ENCODE measurements at regions not wholly inside any gene's neighbourhood (a gene's known extent, or its start where the extent isn't known, plus 50 kb on each side); places are given as distances from the start of the nearest gene placed in this dataset.

DNA sequence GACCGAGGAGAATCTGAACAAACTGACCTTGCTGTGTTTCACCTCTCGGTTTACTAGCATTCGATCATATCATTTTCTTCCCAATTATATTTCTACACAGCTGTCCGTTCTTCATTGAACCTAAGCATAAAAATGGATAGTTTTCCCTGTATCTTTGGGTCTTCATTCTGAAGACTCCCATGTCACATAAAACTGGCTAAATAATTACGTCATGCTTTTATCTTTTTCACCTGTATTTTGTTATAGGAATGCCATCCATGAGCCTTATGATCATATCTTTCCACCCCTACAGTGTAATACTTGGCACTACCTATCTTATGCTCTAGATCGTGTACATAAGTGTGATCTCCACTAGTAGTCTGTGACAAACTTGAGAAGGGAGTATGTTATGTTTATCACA, 456.1 kb downstream of the FGF13 start:
- TF ChIP-seq POLR2A (IDR thresholded peaks at IDR 0.05) = no peak
- TF ChIP-seq, protein P1, sequence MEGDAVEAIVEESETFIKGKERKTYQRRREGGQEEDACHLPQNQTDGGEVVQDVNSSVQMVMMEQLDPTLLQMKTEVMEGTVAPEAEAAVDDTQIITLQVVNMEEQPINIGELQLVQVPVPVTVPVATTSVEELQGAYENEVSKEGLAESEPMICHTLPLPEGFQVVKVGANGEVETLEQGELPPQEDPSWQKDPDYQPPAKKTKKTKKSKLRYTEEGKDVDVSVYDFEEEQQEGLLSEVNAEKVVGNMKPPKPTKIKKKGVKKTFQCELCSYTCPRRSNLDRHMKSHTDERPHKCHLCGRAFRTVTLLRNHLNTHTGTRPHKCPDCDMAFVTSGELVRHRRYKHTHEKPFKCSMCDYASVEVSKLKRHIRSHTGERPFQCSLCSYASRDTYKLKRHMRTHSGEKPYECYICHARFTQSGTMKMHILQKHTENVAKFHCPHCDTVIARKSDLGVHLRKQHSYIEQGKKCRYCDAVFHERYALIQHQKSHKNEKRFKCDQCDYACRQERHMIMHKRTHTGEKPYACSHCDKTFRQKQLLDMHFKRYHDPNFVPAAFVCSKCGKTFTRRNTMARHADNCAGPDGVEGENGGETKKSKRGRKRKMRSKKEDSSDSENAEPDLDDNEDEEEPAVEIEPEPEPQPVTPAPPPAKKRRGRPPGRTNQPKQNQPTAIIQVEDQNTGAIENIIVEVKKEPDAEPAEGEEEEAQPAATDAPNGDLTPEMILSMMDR (IDR thresholded peaks at IDR 0.05) = no peak
